EH (cell line): ENCODE measurements at regions not wholly inside any gene's neighbourhood (a gene's known extent, or its start where the extent isn't known, plus 50 kb on each side); places are given as distances from the start of the nearest gene placed in this dataset.

Experiments
- DNase-seq: peaks from one replicate; pipeline ENCODE4 v3.0.0-alpha.2; 2015; ENCODE audit warnings: low read depth

GRCh38 chr14:66115740-66116502 lies 370.2 kb upstream of the CCDC196 start:
- DNase-seq = no peak

DNA sequence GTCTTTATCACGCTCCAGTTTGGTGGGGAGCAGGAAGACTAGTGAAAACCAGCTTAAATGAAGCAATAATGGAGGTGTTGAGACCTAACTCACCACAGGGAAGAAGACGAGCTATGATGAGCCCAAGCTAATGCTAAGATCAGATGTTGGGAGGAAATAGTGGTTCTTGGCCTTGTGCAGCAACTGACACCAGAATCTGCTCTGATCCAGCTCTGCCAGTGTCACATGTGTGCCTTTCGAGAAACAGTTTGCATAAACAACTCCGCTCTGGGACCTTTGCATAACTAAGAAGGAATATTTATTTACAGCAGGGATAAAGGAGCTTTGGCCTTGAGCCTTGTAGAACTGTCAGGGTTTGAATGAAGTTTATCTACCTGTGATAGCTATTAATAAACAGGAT lies 369.4 kb upstream of the CCDC196 start:
- no peak for DNase-seq

DNA sequence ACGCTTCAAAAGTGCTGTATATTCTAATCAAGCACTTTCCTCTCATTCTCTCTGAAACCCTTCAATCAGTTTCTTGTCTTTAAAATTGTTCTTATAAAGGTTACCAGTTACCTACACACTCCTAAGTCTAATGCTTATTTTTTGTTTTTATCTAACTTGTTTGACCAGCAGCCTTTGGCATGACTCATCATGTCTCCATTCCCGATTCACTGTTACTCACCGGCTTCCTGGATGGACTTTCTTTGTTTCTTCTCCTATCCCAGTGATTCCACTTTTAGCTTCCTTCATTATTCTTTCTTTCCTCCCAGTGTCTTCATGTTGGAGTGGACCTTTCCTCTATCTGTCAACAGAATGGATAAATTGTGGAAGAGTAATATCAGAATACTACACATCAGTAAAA lies 368.6 kb upstream of the CCDC196 start:
- DNase-seq = peak; percentile 28

DNA sequence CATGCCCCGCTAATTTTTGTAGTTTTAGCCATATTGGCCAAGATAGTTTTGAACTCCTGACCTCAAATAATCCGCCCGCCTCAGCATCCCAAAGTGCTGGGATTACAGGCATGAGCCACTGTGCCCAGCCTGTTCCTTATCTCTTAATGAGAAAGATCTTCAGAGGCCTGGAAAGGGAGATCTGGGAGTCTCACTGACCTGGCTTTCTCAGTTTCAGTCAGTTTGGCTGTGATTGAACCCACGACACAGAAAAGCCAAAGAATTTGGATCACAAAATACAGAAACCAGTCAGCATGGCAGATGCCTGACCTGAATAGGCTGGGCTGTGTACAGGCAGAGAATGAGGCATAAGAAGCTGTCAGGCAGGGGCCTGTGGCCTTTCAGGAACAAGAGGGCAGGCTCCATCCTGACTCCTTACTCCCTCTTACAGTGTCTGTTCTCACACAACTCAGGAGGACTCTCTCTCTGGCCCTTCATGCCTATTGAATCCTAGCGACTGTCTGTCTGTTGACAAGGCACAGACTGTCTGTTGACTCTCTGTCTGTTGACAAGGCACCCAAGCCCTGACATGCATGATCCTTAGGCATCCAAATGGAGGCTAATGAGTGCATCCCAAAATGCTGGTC lies 366.5 kb upstream of the CCDC196 start:
- no peak for DNase-seq

DNA sequence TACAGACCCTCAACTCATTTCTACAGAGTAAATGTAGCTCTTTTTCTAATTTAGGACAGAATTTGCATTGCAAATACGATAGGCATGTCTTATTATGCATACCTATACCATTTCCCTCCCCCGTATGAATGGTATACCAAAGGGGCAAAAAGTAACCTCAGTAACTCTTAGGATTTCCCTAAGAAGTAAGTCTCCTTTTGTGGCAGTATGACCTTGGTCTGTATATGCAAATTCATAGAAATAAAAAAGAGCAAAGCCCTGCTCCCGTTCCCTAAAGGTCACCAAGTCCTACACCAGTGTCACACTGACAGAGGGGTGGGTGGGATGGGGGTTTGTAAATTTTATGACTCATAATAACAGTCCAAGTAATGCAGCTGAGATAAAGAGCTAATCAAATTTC lies 365.8 kb upstream of the CCDC196 start:
- DNase-seq = no peak

GRCh38 chr14:66121859-66122258 lies 364.3 kb upstream of the CCDC196 start:
- DNase-seq = no peak

DNA sequence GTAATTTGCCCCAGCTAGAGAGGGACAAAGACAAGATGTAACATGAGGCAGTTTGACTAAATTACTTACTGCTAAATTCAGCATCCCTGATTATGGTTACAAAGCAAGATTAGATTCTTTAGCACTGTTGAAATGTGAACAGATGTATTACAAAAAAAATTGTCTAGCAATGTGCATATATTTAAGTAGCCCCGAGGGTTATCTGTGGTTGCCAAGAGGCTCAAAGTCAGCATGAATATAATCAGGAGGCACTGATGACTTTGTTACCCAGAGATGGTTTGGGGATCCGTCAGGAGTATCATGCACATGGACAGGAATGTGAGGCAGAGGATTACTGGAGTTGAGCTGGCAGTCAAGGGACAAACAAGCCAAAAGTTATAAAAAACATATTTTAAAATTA lies 356.9 kb upstream of the CCDC196 start:
- DNase-seq = no peak

DNA sequence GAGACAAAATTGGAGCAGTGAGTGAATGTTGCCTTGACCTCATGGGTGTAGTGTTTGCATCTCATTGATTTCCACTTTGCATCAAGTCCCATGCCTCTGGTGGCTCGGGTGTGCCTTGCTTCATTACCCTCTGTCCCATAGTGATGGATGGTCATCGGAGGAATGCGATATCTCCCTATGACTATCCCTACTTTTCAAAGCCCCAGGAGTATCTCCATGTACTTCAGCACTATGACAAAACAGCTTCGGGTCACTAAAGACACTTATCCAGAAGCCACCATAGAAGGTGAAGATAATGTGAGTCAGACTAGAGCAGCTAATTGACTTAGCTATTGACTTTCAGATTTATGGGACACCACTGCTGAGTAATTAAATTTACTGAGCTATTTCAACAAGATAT lies 355.1 kb upstream of the CCDC196 start:
- DNase-seq = no peak

GRCh38 chr14:66133666-66134065 lies 352.5 kb upstream of the CCDC196 start:
- no peak for DNase-seq

- no peak for DNase-seq
Observed at GRCh38 chr14:66135831-66136230, 350.3 kb upstream of the CCDC196 start.

DNA sequence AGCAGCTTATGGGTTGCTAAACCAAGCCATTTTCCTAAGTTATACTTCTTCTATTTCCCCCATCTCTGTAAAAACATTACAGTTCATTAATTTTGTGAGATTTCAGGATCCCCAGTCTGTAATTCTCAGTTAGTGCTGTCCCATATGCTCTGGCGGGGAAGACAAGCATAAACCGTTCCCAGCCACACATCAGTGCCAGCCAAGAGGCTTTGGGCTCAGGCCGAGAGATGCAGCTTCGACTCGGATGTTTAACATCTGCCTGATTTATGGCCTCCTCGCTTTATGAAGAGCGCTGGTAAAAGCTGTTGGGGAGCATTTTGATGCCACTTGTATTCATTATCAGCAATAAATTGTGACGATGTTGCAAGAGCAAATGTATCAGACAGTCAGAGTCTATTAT lies 349.1 kb upstream of the CCDC196 start:
- no peak for DNase-seq

DNA sequence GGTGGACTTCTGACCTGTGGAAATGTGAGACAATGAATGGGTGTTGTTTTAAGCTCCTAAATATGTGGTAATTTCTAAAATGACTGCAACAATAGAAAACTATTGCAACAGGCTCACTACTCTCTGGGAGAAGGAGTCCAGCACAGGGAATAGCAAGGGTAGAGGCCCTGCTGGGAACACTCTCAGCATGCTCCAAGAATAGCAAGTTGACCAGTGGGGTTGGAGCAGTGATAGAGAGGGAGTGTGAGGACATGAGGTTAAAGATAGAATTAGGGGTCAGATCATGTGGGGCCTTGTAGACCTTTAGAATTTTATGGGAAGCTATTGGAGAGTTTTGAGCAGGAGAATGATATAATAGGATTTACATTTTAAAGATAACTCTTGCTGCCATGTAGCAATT lies 346.7 kb upstream of the CCDC196 start:
- no peak for DNase-seq

DNA sequence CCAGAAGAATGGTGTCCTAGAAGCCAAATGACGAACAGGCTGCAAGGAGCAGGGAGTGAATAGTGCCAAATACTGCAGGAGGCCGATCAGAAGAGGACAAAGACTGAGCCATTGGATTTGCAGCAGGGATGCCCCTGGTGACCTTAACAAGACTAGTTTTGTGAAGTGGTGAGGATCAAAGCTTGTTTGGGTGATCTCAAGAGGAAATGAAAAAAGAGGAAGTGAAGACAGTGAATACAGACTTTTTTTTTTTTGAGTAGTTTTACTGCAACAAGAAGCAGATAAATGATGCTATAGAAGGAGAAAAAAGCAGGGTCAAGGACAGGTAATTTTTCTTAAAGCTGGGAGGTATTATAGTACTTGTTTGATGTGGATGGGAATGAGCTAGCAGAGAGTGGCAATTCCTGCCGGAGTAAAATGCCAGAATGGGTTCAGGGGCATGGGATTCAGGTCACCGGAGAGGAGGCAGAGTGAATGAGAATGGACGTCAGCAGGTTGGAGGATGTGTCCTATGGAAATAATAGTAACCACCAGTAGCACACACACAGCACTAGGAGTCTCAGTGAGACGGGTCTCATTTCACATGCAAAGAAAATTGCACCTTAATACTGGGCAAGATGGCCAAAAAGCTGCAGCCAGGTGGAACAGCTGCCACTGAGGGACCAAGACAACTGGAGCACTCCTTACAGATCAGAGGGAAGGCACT lies 345.8 kb upstream of the CCDC196 start:
- no peak for DNase-seq

DNA sequence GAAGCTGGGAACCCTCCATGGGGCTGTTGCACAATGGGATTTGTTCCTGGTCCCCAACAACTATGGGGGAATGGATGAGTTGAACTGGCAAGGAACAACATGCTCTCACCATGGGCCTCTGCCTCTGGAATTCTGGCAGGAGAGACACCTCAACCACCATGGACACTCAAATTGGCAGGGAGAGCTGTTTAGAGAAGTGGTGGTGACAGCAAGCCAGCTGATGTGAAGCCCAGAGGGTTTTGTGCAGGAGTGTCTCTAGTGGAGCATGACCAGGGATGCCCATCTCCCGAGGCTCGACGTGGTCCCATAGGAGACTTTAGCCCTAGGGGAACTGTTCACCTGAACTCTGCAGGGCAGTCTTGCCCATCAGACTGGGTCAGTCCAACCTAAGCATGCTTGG lies 345.2 kb upstream of the CCDC196 start:
- DNase-seq = no peak

- no peak for DNase-seq
Observed at GRCh38 chr14:66141733-66142132, 344.4 kb upstream of the CCDC196 start.

DNA sequence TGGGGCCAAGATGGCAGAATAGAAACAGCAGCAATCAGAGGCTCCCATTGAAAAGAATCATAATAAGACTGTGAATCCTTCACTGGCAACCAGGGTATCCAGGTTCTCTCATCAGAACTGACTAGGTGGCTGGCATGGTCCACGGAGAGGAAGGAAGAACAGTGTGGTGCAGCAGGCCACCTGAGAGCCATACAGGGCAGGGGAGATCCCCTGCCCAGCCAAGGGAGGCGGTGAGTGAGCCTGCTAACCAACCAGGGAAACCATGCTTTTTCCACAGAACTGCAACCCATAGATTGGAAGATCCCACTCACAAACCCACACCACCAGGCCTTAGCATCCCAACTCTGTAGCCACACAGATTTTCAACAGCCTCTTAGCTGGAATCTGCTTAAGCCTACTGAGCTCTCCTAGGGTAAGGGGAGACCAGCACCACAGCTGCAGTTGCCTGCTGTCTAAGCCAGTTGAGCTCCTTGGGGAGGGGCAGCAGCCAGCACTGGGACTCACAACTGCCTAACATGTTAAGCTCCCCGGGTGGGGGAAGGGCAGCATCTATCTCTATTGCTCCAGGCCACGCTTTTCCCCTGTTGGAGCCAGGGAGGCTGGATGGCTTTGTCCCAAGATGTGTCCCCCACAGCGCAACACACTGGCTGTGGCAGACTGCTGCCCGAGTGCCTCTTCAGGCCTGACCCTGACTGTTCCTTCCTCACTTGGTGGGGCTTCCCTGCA lies 342.6 kb upstream of the CCDC196 start:
- DNase-seq = no peak

DNA sequence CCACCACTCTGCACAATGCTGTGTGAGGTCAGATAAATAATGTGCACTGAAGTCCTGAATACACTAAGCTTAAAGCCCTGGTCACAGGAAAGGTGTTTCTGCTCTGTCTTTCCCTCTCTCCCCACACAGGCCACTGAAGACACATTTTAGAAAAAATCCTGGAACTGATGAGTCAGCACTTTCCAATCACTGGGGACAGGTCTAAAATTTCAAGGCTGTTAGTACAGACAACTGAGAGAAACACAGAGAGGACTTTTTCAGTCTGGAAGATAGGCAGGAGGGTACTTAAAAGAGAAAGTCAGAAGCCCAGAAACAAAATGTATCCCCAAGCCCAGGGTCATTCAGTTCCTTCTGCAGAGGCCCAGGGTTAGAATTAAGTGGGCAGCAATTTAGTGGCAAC lies 333.9 kb upstream of the CCDC196 start:
- no peak for DNase-seq

DNA sequence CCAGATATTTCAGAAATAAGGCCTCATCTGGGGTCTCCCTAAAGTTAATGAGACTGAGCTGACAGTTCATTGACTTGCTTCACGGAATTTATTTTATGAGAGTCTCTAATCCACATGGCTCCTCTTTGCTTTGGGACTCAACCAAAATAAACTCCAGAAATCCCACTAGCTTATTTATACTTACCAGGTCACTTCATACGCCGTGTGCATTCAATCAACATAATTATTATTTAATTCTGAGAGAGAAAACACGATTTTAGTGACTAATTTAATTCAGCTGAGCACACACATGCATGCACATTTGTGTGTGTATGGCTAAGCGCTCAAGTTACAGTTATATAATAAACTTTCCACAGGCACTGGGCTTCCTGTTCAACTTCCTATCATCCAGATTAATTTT lies 333.4 kb upstream of the CCDC196 start:
- no peak for DNase-seq

- DNase-seq = no peak
Observed at GRCh38 chr14:66163023-66163422, 323.1 kb upstream of the CCDC196 start.

GRCh38 chr14:66165337-66165736 lies 320.8 kb upstream of the CCDC196 start:
- no peak for DNase-seq

DNA sequence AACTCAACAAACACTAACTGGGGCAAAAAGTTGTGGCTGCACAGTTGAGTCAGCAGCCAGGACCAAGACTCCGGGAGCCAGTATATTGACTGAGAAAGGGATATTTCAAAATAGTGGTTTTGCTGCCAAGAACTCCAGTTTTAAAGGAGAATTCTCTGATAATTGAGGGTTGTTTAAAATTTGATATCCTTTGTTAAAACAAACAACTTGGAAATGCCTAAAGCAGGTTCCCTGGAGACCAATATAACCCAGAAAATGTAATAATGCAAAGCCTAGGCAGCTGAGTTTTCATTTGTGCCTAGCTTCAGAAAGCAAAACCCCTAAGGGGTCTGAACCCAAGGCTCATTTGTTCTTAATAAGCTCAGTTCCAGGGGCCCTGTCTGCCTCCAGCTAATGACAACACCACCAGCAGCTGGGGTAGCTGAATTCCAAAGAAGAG lies 311.7 kb upstream of the CCDC196 start:
- DNase-seq = no peak

GRCh38 chr14:66177935-66178334 lies 308.2 kb upstream of the CCDC196 start:
- DNase-seq = no peak

GRCh38 chr14:66196670-66197069 lies 289.5 kb upstream of the CCDC196 start:
- DNase-seq = no peak
